ENCODE measurements at regions not wholly inside any gene's neighbourhood (a gene's known extent, or its start where the extent isn't known, plus 50 kb on each side); places are given as distances from the start of the nearest gene placed in this dataset.
A peak's percentile ranks its signal among the peaks of the same experiment; 100 is the strongest.
"Not testable (repeated sequence)": the region's sequence is repeated elsewhere in the genome, so short reads cannot be mapped to it uniquely, and the experiment has no call there.

DNA sequence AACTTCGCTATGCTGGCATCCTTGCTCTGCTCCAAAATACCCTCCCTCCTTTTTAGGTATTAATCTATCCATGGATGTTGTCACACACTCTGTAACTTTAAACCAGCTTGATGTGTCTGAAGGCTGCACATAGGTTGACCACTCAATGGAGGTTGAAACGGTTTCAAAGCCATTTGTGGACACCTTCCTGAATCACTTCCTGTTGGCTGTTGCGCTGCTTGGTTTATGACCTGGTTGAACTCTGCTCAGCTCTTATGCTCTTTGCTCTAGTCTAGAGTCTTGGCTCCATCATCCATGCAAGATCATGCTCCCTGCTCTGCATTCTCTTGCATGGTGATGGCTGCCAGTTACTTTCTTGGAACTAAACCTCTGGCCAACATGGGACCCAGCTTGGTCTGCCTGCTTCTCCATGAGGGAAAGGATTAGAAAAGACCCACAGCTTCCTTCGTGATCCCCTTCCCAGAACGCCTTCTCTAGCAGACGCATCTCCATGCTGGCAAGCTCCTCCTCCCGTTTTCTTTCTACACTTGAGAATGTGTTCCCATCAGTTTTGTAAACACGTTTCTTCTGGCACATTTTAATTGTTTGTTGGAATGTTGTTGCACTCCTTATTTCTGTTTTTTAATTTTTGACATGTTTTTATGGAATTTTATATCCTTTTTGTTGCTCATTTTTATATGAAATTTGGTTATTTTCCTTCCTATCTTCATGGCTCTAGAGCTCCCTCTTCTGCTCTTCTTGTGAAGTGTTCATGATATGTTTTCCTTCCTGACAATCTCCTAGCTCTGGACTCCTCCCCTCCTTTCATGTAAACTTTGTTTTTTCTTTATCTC, 149.8 kb downstream of the XPNPEP1 start:
- TF ChIP-seq, protein P1, sequence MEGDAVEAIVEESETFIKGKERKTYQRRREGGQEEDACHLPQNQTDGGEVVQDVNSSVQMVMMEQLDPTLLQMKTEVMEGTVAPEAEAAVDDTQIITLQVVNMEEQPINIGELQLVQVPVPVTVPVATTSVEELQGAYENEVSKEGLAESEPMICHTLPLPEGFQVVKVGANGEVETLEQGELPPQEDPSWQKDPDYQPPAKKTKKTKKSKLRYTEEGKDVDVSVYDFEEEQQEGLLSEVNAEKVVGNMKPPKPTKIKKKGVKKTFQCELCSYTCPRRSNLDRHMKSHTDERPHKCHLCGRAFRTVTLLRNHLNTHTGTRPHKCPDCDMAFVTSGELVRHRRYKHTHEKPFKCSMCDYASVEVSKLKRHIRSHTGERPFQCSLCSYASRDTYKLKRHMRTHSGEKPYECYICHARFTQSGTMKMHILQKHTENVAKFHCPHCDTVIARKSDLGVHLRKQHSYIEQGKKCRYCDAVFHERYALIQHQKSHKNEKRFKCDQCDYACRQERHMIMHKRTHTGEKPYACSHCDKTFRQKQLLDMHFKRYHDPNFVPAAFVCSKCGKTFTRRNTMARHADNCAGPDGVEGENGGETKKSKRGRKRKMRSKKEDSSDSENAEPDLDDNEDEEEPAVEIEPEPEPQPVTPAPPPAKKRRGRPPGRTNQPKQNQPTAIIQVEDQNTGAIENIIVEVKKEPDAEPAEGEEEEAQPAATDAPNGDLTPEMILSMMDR (IDR thresholded peaks at IDR 0.05; ENCODE audit: borderline replicate concordance, insufficient read depth, low read depth, low read length) = peak; percentile 43; the same call in 1 of the 2 replicates

DNA sequence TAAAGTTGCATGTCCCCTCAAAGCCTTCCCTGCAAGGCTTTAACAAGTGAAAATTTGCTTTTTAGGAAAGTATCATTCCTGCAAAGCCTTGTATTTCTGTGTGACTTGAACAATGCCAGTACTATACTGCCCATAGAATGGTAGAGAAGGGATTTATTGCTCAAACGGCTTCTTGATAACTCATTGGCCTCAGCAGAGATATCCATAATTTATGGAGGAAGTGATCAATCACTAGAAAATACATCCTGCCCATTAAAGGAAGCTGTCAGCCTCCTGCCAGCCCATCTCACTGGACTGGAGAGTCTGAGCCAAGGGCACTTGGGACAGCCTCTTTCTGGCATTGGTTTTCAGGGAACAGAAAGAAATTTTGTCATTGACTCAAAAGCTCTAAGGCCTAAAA, 152.6 kb downstream of the XPNPEP1 start:
- H3K4me3 ChIP-seq (ENCODE audit: low read depth, low read length) = no peak overlapping the region
- TF ChIP-seq, protein P1 (IDR thresholded peaks at IDR 0.05; ENCODE audit: borderline replicate concordance, insufficient read depth, low read depth, low read length) = no peak

More for the DNA sequence above, 149.8 kb downstream of the XPNPEP1 start:
- H3K4me3 ChIP-seq (ENCODE audit: low read depth, low read length) = no peak overlapping the region

DNA sequence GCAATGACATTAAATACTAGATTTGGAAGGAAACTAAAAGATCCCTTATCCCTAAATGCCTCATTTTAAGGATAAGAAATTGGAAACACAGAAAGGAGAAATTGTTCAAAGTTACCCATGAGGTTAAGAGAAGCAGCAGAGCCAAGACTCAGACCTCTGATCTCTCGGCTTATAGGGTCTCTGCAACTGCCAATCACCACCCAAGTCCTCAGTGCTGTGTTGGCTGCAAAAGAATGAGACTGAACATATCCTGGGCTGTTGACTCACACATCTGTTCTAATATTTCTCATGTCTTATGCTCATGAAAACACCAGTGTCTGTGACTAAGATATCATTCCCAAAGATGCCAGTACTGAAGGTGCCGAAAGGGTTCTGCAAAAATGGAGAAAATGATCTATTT, 153.3 kb downstream of the XPNPEP1 start:
- TF ChIP-seq, protein P1 (IDR thresholded peaks at IDR 0.05; ENCODE audit: borderline replicate concordance, insufficient read depth, low read depth, low read length) = no peak
- H3K4me3 ChIP-seq (ENCODE audit: low read depth, low read length) = no peak overlapping the region

DNA sequence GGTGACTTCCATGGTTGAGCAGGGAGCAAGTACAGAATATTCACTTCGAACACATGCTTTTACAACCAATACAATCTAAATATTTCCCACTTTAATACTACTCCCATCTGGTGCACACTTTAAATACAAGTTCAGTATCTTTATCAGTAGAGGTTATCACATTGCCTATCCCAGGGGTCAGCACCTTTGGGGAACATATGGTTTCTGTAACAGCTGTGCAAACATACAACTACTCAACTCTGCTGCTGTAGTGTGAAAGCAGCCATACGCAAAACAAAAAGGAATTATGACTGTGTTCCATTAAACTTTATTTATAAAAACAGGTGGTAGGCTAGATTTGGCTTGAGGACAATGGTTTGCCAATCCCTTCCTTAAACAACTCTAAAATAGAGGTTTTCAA, 157.5 kb downstream of the XPNPEP1 start:
- H3K4me3 ChIP-seq (ENCODE audit: low read depth, low read length) = no peak overlapping the region
- TF ChIP-seq, protein P1 (IDR thresholded peaks at IDR 0.05; ENCODE audit: borderline replicate concordance, insufficient read depth, low read depth, low read length) = no peak

DNA sequence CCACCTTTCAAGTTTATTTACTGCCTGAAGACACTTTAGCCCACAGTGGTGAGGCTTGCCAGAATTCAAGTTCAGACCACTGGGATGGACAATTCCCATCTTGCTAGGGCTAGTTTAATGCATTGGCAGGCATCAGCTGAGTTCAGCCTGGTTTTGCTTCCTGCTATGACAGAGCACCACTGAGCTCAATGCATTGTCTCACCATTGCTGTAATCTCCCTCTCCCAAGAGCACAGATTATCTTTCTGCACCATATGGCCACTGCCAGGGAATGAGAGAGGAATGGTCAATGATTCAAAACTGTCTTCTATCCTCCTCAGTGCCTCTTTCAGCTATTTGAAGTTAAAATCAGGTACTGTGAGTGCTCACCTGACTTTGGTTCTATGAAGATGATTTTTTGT, 160.8 kb downstream of the XPNPEP1 start:
- TF ChIP-seq, protein P1 (IDR thresholded peaks at IDR 0.05; ENCODE audit: borderline replicate concordance, insufficient read depth, low read depth, low read length) = no peak
- no peak overlapping the region for H3K4me3 ChIP-seq (ENCODE audit: low read depth, low read length)

DNA sequence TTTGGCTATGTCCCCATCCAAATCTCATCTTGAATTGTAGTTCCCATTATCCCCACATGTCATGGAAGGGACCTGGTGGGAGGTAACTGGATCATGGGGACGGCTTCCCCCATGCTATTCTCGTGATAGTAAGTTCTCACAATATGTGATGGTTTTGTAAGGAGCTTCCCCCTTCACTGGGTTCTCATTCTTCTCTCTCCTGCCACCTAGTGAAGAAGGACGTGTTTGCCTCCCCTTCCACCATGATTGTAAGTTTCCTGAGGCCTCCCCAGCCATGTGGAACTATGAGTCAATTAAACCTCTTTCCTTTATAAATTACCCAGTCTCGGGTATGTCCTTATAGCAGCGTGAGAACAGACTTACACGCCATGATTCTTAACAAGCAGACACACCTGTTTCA, 165.6 kb downstream of the XPNPEP1 start:
- TF ChIP-seq, protein P1 (IDR thresholded peaks at IDR 0.05; ENCODE audit: borderline replicate concordance, insufficient read depth, low read depth, low read length) = 0 out of 2 replicates have a peak, but pooled peaks have one; percentile 12
- H3K4me3 ChIP-seq (ENCODE audit: low read depth, low read length) = not testable (repeated sequence)

DNA sequence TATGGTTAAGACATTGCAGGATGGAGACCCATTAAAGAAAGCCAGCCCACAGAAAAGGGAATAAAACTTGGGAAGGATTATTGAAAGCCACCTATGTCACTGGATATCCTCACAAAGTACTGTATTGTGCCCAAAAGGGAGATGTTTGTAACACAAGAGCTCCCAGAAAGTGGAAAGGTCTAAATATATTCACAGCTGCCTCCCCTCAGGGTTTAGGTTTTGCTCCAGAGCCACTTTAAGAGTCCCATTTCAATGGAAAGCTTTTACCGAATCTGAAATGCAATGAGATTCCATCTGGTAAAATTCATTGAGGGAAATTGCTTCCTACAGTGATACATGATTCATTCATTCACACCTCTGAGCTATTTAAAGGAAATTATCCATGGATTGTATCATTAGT, 176.4 kb downstream of the XPNPEP1 start:
- TF ChIP-seq, protein P1 (IDR thresholded peaks at IDR 0.05; ENCODE audit: borderline replicate concordance, insufficient read depth, low read depth, low read length) = no peak
- H3K4me3 ChIP-seq (ENCODE audit: low read depth, low read length) = no peak overlapping the region
